ENCODE measurements at regions not wholly inside any gene's neighbourhood (a gene's known extent, or its start where the extent isn't known, plus 50 kb on each side); places are given as distances from the start of the nearest gene placed in this dataset.
"Not testable (repeated sequence)": the region's sequence is repeated elsewhere in the genome, so short reads cannot be mapped to it uniquely, and the experiment has no call there.

DNA sequence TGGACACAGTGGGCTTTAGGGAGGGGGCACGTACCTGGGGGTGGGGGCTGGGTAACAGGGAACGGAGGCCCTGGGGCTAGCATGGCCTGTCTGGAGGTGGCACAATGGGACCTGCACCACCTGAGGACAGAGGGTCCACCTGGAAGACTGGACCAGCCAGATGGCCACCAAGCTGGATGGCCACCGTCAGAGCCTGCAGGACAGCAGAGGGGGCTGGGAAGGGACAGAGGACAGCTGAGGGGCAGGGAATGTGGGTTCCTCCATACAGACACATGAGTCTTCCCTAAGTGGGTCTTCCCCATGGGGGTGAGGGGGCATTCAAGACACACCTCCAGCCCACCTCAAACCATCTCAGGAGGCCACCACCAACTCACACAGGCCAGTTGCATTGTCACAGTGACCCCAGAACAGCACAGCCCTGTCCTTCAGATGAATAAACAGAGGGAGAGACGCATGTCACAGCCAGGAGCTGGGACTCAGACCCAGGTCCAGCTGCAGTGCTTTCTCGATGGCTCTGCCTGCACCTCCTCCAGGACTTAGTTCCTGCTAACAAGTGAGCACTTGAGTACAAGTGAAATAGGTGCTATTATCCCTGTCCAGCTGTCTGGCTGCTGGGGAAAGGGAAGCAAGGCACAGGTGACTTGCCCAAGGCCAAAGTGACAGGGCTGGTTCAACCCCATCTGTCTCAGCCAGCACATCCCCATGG lies 52.4 kb upstream of the CSPG4 start:
- TF ChIP-seq, protein P1, sequence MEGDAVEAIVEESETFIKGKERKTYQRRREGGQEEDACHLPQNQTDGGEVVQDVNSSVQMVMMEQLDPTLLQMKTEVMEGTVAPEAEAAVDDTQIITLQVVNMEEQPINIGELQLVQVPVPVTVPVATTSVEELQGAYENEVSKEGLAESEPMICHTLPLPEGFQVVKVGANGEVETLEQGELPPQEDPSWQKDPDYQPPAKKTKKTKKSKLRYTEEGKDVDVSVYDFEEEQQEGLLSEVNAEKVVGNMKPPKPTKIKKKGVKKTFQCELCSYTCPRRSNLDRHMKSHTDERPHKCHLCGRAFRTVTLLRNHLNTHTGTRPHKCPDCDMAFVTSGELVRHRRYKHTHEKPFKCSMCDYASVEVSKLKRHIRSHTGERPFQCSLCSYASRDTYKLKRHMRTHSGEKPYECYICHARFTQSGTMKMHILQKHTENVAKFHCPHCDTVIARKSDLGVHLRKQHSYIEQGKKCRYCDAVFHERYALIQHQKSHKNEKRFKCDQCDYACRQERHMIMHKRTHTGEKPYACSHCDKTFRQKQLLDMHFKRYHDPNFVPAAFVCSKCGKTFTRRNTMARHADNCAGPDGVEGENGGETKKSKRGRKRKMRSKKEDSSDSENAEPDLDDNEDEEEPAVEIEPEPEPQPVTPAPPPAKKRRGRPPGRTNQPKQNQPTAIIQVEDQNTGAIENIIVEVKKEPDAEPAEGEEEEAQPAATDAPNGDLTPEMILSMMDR (conservative IDR thresholded peaks at IDR 0.05 in 1 of 2, IDR thresholded peaks at IDR 0.05 in 1 of 2; ENCODE audit: extremely low read depth in 1 of 2, insufficient read depth in 1 of 2, low read depth in 1 of 2, low read length in 2 of 2), result not testable (repeated sequence)
- TF ChIP-seq EZH2 (IDR thresholded peaks at IDR 0.05; ENCODE audit: borderline replicate concordance, low read length), result not testable (repeated sequence)
